NOMO-1 (cell line): ENCODE measurements at regions not wholly inside any gene's neighbourhood (a gene's known extent, or its start where the extent isn't known, plus 50 kb on each side); places are given as distances from the start of the nearest gene placed in this dataset.

Source experiments
- DNase-seq, 2 experiments: peaks; one replicate each; lab custom pipeline; 2025; ENCODE audit not compliant: unreplicated experiment in 2 of 2; lab: John Stamatoyannopoulos, UW

DNA sequence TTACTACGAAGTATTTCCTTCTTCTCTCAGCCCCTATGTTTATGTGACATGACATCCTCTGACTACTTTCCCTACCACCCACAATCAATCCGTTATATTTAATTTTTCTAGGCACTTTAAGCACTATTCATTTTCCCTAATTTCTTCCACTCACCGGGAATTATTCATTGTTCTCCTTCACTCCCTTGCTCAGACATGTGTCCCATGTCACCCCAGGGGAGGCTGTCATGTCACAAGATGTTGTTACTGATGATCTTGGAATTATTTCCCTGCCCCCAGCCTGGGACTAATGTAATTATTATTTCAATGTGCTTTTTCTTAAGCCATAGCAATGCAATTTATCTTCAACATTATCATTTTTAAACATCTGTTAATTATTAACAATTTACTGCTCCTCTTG lies 317.2 kb downstream of the PHF14 start:
- DNase-seq = no peak

DNA sequence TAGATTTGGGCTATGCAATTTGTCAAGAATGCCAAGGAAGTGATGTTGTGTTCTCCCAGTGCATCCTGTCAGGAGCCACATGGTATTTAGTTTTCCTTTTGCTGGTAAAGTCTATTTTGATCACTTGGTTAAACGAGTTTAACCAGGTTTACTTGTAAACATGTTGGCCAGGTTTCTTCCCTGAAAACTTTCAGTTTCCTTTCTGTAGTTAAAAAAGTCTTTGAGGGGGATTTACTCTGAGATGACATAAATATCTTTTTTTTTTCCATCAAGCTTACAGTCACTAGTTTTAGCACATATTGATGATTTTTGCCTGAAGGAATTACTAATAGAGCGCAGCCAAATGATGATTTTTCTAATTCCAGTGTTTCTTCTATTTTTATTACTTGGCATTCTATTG lies 320.5 kb downstream of the PHF14 start:
- no peak for DNase-seq

DNA sequence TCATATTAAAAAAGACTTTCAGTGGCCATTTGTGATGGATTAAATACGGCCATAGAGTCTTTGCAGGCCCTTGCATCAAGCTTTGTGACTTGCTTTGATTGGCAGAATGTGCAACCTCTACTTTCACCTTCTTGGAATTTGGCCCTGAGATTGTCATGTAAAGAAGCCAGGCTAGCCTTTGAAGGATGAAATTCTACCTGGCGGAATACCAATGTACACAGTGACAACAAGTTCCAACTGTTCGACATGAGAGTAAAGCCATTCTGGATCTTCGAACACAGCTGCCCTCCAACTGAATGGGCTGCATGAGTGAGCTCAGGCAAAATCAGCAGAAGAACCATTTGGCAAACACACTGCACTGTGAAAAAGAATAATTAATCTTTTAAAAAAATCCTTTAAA lies 321.3 kb downstream of the PHF14 start:
- DNase-seq = no peak

DNA sequence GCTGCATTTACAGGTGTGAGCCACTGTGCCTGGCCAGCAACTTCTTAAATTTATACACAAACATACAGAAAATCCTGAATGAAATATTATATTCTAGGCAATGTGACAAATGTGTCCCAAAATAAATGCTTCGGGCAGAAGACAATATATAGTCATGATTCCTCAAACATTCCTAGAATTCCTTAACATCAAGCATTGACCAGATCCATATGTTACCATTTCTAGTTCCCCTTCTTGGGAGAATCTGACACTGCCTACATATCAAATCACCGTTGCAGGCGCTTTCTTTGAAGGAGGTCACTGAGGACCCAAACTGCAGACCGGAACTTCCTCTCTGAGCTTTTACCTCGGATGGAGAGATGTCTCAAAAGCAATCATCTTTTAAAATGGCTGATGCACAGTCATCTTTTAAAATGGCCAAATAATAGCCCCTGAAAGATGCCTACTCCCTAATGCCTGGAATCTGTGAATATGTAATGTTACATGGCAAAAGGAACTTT lies 323.5 kb downstream of the PHF14 start:
- DNase-seq = no peak

DNA sequence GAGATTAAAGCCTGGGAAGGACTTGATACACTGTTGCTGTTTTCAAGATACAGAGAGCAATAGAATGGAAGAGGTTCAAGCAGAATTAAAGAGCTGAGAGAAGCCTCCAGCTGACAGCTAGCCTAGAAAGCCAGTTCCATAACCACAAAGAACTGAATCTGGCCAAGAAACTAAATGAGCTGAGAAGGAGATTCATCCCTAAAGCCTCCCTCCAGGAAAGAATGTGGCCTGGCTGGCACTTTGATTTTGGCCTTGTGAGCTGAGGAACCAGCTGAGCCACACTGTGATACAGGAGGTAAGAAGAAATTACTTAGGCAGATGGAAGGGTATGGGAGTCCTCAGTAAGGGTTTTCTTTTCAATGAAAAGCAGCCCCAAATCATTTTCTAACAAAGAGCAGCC lies 324.1 kb downstream of the PHF14 start:
- DNase-seq = no peak

DNA sequence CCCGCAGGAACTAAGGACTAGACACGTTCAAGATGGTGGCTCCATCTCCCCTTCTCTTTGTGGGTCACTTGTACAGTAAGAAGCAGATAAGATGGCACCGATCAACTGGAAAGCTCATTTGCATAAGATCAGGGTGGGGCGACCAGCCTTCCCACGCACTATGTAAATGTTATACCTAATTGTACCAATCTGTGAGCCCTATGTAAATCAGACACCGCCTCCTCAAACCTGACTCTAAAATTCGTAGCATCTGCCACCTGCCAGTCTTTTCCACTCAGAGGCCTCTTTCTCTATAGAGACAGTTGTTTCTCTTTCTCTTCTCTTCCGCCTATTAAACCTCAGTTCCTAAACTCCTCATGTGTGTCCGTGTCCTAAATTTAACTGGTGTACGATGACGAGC lies 324.5 kb downstream of the PHF14 start:
- no peak for DNase-seq

DNA sequence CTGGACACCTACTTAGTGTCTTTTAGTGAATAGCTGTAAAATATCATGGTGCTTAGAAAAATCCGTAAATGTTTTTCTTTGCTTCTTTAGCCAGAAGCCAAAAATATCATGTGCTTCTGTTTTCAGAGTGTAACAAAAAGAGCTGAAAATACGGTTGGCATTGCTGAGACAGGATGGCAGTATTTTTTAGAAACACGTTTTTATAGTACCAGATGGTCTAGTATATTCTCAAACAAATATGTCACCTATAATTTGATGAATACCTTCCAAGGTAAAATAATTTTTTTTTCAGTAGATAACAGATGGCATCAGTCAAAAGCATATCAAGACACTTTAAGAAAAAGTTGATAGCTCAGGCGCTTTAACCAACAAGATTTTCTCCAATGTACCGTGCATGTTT lies 326.6 kb downstream of the PHF14 start:
- DNase-seq = no peak

DNA sequence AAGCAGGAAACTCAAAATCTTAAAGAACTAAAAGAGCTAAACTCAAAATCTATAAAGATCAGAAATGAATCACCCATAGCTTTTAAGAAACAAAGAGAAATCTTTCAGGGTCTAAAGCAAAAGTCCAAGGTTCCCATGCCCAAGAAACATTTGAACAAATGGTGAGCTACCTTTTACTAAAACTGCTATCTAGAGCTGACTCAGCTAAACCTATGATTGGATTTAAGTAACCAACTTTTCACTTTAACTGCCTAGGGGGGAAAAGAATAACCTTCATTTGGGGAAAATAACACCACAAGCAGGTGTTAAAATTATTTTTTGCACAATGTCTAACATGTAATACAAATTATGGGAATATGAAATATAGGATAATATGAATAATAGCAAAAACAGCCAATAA lies 328.4 kb downstream of the PHF14 start:
- no peak for DNase-seq

DNA sequence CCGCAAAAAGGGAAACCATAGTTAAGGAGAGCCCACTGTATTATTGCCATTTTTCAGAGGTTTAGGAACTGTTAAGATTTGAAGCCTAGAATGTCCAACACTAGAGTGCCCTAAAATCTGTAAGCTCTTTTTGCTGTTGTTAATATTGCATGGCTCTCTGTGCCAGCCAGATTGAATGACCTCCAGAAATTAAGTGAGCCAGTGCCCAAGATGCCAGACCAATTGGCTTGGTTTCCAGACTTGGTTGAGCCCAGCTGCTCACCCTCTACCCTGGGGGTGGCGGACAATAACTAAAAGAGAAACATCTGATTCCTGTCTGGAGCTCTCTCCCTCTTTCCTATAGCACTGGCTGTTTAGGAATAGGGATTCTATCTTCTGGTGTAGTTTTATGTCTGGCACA lies 340.1 kb downstream of the PHF14 start:
- DNase-seq = no peak

DNA sequence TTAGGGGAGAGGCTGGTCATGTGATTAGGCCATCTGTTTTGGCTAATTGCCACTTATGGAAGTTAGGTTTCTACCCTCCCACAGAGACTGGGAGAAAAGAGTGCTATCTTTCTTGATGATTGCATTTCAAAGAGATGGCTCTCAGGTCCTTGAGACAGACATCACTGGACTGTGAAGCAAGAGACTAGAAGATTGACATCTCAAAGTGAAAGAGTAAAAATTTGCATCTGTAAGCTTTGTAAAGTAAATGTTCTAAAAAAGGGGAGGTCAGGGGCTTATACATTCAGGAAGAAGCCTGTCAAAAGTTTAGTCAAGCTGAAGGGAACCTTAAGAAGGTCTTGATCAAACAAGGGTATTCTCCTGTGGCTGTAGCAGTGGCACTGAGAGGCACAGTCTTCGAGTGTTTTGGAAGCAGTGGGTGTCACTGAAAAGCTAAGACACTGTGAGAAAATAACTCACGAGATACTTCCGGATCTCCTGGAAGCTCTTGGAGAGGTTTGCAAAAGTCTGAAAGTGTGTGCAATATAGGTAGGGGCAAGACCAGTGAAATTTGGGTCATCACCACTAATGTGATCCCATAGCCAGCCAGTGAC lies 342.1 kb downstream of the PHF14 start:
- DNase-seq = no peak

DNA sequence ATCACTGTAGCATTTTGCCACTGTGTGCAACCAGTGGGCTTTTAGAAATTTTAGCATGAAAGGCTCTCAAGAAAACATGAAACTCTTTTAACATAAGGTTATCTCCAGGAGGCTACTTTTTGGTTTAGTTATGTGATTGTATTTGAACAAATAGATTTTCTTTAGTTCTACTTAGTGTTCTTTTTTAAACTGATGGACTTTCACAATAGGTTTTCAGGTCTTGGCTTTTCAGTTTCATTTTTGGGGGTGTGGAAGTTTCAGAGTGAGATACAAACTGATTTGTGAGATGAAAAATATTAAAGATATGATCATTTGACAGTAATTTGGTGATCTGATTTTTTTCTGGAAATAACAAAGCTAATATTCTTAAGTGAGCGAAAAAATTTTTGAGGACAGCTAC lies 344.1 kb downstream of the PHF14 start:
- no peak for DNase-seq

DNA sequence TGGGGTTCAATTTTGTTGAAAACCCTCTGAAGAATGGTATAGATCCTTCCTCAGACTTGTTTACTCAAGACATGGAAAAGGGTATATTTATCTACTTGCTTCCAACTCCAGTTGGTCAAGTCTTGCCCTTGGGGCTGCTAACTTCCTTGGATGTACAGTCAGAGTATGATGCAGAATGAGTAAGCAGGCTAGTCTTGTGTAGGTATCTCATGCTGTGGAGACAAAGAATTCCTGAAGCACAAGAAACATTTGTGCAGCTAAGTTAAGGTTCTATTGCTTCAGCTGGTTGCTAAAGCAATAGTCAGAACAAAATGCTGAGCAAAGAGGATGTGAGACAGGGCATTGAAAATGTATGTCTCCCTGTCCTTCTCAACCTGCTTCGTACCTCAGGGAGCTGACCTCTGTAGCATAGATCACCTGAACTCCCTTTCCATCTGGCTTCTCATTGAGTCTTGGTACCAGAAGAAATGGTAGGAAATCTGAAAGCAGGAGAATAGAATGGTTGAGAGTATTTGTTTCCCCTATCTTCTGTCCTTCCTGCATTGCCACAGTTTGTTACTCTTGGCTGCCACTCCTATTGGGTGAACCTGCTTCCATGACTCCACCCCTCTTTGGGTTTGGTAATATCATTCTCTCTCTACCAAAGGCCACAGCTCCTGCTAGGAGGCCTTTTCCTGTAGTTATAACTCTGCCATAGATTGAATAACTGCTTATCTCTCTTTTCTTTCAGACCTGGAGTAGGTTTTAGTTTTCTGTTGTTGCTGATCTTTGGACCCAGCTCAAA lies 346.0 kb downstream of the PHF14 start:
- DNase-seq = peak in 1 of 2 experiments; percentile 6
